ENCODE measurements at regions not wholly inside any gene's neighbourhood (a gene's known extent, or its start where the extent isn't known, plus 50 kb on each side); places are given as distances from the start of the nearest gene placed in this dataset.
"Not testable (repeated sequence)": the region's sequence is repeated elsewhere in the genome, so short reads cannot be mapped to it uniquely, and the experiment has no call there.

GRCh38 chr12:114562654-114563053, 121.3 kb downstream of the TBX3 start:
- no peak for TF ChIP-seq CTCF (IDR thresholded peaks at IDR 0.05; ENCODE audit: insufficient read depth, low read depth, low read length)
- DNase-seq (ENCODE audit: low read depth) = no peak
- H3K4me3 ChIP-seq (ENCODE audit: low read depth, low read length) = no peak overlapping the region

GRCh38 chr12:114555451-114555850, 128.5 kb downstream of the TBX3 start:
- DNase-seq (ENCODE audit: low read depth) = no peak
- no peak for TF ChIP-seq CTCF (IDR thresholded peaks at IDR 0.05; ENCODE audit: insufficient read depth, low read depth, low read length)
- H3K4me3 ChIP-seq (ENCODE audit: low read depth, low read length) = no peak overlapping the region

- no peak for DNase-seq (ENCODE audit: low read depth)
- TF ChIP-seq CTCF (IDR thresholded peaks at IDR 0.05; ENCODE audit: insufficient read depth, low read depth, low read length) = no peak
- no peak overlapping the region for H3K4me3 ChIP-seq (ENCODE audit: low read depth, low read length)
Observed at GRCh38 chr12:114547636-114548035, 136.3 kb downstream of the TBX3 start.

GRCh38 chr12:114530417-114530816, 124.5 kb upstream of the TBX5 start:
- no peak overlapping the region for H3K4me3 ChIP-seq (ENCODE audit: low read depth, low read length)
- no peak for DNase-seq (ENCODE audit: low read depth)

GRCh38 chr12:114529966-114530365, 124.0 kb upstream of the TBX5 start:
- H3K4me3 ChIP-seq (ENCODE audit: low read depth, low read length) = no peak overlapping the region
- TF ChIP-seq CTCF (IDR thresholded peaks at IDR 0.05; ENCODE audit: insufficient read depth, low read depth, low read length) = no peak

More at GRCh38 chr12:114530417-114530816, 124.5 kb upstream of the TBX5 start:
- no peak for TF ChIP-seq CTCF (IDR thresholded peaks at IDR 0.05; ENCODE audit: insufficient read depth, low read depth, low read length)

GRCh38 chr12:114528766-114529165, 122.8 kb upstream of the TBX5 start:
- no peak overlapping the region for H3K4me3 ChIP-seq (ENCODE audit: low read depth, low read length)
- no peak for DNase-seq (ENCODE audit: low read depth)
- no peak for TF ChIP-seq CTCF (IDR thresholded peaks at IDR 0.05; ENCODE audit: insufficient read depth, low read depth, low read length)

More at GRCh38 chr12:114529966-114530365, 124.0 kb upstream of the TBX5 start:
- no peak for DNase-seq (ENCODE audit: low read depth)

- not testable (repeated sequence) for H3K4me3 ChIP-seq (ENCODE audit: low read depth, low read length)
Observed at GRCh38 chr12:114521160-114521559, 115.2 kb upstream of the TBX5 start.

More at GRCh38 chr12:114521160-114521559, 115.2 kb upstream of the TBX5 start:
- DNase-seq (ENCODE audit: low read depth) = not testable (repeated sequence)
